GM12891 (cell line): ENCODE measurements at regions not wholly inside any gene's neighbourhood (a gene's known extent, or its start where the extent isn't known, plus 50 kb on each side); places are given as distances from the start of the nearest gene placed in this dataset.

Experiments
- PAX5 ChIP-seq: IDR thresholded peaks from 2 replicates; pipeline ENCODE4 v1.6.1; 2011; ENCODE audit warnings: low read length, moderate library complexity, mild to moderate bottlenecking; ENCODE audit not compliant: insufficient read depth, severe bottlenecking
- POLR2A ChIP-seq: IDR thresholded peaks from 2 replicates; pipeline ENCODE4 v1.6.1; 2011; ENCODE audit warnings: low read depth, low read length, control low read depth
- POLR2AphosphoS5 ChIP-seq: IDR thresholded peaks from 2 replicates; pipeline ENCODE4 v1.6.1; 2011; ENCODE audit warnings: low read depth, low read length, control low read depth
- POU2F2 ChIP-seq: IDR thresholded peaks from 2 replicates; pipeline ENCODE4 v1.6.1; 2011; ENCODE audit warnings: low read depth, mild to moderate bottlenecking, control low read depth, low read length, moderate library complexity
- TAF1 ChIP-seq: IDR thresholded peaks from 2 replicates; pipeline ENCODE4 v1.6.1; 2011; ENCODE audit warnings: low read depth, low read length, control low read depth

DNA sequence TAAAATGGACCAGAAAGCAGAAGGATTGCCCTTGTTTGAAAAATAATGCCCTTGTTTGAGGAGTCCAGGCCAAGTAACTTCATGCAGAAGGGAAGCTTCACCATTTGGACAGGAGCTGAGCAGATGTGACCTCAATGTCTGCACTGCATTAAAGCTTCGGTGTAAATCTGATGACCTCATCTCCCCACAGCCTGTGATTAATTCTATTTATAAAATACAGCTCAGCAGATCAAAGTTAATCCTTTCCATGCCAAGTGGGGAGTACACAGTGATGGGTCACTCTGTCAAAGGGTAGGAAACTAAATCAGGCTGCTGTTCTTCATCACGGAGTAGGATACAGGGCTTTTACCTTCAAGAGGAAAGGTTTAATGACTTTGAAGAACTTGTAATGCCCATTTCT is 533.7 kb downstream of the RPS29 start:
- TF ChIP-seq POLR2AphosphoS5 (no peak), POLR2A (no peak), TAF1 (no peak), PAX5 (no peak), POU2F2 (no peak)
